GM18508 (cell line): ENCODE measurements at regions not wholly inside any gene's neighbourhood (a gene's known extent, or its start where the extent isn't known, plus 50 kb on each side); places are given as distances from the start of the nearest gene placed in this dataset.
A peak's percentile ranks its signal among the peaks of the same experiment; 100 is the strongest.

ENCODE experiments used
- ATAC-seq: cut with Tn5 transposase; IDR thresholded peaks from one replicate; pipeline ENCODE4 v1.9.1; 2021; ENCODE audit warnings: moderate number of reproducible peaks; ENCODE audit not compliant: insufficient read depth, unreplicated experiment

DNA sequence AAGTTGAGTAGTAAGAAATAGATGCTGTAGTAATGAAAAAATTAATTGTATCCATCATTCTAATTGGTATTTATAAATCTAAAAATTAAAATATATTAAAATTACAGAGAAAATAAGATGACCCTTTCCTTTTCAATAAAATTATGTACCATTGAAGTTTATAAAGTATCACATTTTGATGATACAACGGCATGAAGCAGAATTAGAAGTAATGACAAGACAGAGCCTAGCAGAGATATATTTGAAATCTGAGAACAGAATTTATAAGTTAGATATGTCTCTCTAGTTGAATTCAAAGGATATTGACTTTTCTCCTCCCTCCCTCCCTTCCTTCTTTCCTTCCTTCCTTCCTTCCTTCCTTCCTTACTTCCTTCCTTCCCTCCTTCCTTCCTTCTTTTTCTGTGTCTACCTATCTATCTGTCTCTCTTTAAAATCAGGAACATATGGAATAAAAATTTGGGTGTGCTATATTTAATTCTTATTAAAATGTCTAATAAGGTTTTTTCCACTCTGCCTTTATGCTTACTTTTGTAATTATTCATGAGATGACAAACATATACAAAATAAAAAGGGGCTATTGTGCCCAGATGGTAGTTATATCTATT lies 258.5 kb upstream of the CD180 start:
- ATAC-seq = no peak

DNA sequence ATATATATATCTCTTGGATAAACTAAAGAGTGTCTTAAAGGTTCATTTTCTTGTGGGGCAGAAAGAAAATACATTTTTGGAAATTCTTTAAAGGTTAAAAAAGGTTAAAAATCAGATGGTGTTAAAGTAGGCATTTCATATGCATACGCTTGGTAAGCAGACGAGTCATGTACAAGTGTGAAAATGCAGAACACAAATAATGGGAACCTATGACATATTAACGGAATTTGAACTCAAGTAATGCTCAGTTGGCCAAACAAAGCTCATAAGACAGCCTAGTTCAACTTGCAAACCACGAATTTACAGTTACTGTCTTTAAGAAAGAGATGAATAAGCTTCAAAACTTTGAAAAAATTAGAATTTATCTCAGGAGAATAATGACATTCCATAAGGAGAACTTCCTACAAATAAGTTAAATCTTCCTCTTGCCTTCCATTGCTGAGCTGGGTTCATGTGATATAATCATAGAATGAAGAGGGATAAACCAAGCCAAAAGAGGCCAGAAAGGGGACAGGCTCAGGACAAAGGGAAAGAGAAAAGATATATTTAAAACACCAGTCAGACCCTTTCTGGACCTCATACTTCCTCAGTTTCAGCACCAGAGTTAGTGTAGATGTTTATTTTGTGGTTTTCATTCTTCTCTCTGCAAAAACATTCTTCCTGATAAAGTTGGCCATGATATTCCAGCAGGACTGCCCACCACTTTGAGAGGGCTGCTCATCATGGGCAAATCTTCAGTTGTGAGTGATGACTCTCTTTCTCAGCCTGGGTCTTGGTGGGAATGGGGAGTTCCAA lies 256.7 kb upstream of the CD180 start:
- no peak for ATAC-seq

DNA sequence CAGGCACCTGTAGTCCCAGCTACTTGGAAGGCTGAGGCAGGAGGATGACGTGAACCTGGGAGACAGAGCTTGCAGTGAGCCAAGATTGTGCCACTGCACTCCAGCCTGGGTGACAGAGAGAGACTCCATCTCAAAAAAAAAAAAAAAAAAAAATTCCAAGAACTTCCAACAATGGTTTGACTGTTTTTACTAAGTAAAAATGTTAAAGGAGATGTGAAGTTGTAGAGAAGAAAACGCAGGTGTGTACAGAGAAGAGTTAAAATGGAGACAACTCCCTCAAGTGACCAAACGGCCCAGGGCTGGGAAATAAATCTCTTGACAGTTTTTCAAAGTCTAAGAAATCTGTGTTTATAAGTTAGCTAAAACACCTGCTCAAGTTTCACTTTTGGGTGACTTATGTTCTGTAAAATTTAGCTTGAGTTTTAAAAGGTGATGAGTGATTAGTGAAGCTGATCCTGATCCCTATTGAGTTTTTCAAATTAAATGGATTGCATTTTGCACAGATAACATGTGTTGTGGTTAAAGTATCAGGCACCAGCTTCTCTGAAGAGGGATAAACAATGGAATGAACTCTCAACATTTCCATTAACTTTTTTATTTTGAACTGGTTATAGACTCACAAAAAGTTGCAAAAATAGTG lies 255.2 kb upstream of the CD180 start:
- ATAC-seq = no peak

- ATAC-seq = no peak
These were observed 251.1 kb upstream of the CD180 start for GRCh38 chr5:67447732-67448131.

GRCh38 chr5:67437905-67438845 lies 241.6 kb upstream of the CD180 start:
- no peak for ATAC-seq

- no peak for ATAC-seq
These were observed 238.4 kb upstream of the CD180 start for GRCh38 chr5:67435032-67435431.

- ATAC-seq = no peak
These were observed 237.9 kb upstream of the CD180 start for GRCh38 chr5:67434466-67434865.

GRCh38 chr5:67432606-67433005 lies 236.0 kb upstream of the CD180 start:
- ATAC-seq = no peak

DNA sequence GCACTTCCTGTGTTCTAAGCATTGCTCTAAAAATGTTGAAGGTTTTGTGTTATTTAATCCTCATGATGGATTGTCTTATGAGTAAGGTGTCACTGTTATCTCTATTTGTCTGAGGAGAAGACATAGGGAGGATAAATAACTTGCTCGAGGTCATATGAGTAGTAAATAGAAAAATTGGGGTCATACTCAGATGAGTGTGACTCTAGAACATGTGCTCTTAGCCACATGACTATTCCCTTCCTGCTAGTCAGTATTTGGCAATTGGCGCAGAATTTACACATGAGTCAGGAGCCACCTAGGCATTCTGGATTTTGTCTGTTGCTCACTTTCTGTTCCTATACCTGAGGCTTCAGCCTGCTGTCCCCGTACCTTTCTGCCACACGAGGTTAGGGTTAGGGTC lies 234.6 kb upstream of the CD180 start:
- ATAC-seq = no peak

GRCh38 chr5:67427850-67428298 lies 231.3 kb upstream of the CD180 start:
- no peak for ATAC-seq

DNA sequence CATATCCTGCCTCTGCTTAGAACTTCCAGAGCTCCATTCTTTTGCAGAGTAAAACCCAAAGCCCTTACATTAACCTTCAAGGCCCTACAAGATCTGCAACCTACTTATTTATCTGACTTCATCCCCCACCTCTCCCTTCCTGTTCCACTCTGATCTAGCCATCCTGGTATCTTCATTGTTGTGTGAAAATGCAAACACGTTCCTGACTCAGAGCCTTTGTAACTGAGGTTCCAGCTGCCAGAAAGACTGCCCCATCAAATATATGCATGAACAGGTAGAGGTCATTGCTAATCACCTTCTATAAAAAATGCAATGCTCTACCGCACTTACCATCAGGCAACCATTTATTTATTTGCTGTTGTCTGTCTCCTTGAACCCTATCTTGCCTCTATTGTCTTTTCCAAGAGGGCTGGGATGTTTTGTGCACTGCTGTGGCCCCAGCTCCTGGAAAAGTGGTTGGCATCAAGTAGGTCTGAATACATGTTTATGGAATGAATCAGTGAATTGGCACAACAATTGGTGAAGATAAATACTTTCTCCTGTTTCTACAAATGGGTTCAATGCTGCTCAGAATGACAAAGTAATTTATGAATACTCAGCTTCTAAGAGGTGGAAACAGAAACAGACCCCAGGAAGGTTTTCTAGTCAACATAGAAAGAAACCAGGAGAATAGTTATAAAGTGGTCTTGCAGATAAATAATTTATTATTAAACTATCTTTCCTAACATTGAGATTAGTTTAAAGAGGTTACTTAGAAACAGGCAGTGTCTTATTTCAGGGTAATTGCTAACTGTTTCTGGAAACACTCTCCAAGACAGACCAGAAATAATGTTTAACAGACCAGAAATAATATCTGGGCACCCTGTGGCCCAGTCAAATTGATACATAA lies 230.6 kb upstream of the CD180 start:
- no peak for ATAC-seq

DNA sequence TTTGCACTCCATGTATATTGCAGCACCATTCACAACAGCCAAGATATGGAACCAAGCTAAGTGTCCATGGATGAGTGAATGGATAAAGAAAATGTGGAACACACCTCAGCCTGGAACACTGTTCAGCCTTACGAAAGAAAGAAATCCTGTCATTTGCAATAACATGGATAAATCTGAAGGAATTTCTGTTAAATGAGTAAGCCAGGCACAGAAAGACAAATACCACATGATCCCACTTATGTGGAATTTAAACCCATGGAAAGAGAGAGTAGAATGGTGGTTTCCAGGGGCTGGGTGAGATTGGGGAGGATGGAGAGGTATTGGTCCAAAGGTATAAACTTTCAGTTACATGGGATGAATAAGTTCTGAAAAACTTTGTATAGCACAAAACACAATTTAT lies 228.9 kb upstream of the CD180 start:
- no peak for ATAC-seq

GRCh38 chr5:67417839-67418238 lies 221.2 kb upstream of the CD180 start:
- no peak for ATAC-seq

- ATAC-seq = no peak
These were observed 220.4 kb upstream of the CD180 start for GRCh38 chr5:67416986-67417385.

DNA sequence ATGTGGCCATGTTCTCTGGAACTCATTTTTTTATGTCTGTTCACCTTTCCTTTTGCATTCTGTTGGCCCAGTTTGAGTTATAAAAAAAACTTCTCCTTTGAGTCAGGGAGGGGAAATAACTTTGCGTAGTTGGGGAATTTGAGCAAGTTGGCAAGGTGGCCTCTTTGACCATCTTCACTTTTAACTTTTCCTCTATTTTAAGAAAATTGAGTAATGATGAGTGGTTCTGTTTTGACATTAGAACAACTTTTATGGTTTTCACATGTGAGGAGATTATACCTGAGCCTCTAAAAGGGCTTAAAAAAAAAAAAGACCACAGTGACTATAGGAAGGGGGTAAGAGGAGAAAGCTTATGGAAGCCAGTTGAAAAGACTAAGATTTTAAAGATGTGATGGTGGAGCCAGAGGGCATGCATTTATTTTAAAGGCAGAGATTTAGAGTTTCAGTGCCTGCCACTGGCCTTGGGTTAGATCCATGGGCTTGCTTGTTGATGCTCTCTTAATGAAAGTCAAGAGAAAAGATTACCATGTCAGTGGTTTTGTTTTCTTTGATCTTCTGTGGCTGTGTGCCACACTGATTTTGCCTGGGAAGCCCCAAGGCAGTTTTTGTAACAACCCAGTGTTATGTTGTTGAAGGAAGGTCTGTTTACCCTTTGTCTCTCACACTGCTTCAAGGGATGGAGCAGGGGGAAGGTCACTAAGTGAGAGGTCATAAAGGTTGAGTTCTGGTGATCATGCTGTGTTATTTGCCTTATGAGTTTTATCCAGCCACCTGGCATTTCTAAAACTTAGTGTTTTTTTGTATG lies 219.7 kb upstream of the CD180 start:
- peak; percentile 51 for ATAC-seq

DNA sequence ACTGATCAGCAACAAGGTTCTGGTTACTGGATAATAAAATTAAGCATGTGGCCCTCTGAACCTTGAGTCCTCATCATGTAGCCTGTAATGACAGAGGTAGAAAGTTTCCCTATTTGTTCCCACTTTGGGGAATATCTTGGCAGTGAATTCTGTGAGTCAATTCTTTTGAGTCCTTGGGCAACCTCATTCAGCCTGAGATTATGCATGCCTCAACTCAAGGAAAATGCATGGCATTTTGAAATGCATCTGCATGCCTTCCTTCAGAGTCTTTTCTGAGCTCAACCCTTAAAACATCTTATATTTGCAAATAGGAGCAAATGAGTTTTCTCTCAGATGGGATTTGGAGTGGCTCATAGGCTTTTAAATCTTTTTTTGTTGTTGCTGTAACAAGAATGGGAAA lies 218.1 kb upstream of the CD180 start:
- ATAC-seq = no peak

GRCh38 chr5:67413721-67414120 lies 217.1 kb upstream of the CD180 start:
- ATAC-seq = no peak

GRCh38 chr5:67409126-67409777 lies 212.7 kb upstream of the CD180 start:
- no peak for ATAC-seq
